Activated CD4-positive, alpha-beta T cell treated with anti-CD3 and anti-CD28 coated beads, Interleukin-2, amount 10 ng/mL, durations not matched to agents 7 days and 5 days (primary cell): ENCODE measurements at regions not wholly inside any gene's neighbourhood (a gene's known extent, or its start where the extent isn't known, plus 50 kb on each side); places are given as distances from the start of the nearest gene placed in this dataset.

Source experiments
- CTCF ChIA-PET: fragments of 350-600 bp; sonication (Branson Sonifier 250); formaldehyde crosslinking; loops from one replicate; lab custom pipeline; 2021; ENCODE audit warnings: antibody characterized with exemption; lab: Charles Lee
- POLR2A ChIA-PET: fragments of 350-600 bp; sonication (Branson Sonifier 250); formaldehyde crosslinking; loops from one replicate; lab custom pipeline; 2021; ENCODE audit warnings: antibody characterized with exemption; lab: Charles Lee
- DNase-seq: peaks from one replicate; pipeline ENCODE4 v3.0.0-alpha.2; 2020
- H3K27ac Mint-ChIP-seq: one replicate; pipeline ENCODE4 v1.8.0; 2021; ENCODE audit warnings: mild to moderate bottlenecking, moderate library complexity, mixed read lengths
- H3K27me3 Mint-ChIP-seq: one replicate; pipeline ENCODE4 v1.8.0; 2021; ENCODE audit warnings: mixed read lengths
- H3K36me3 Mint-ChIP-seq: one replicate; pipeline ENCODE4 v1.8.0; 2021; ENCODE audit warnings: low read depth, mixed read lengths
- H3K4me1 Mint-ChIP-seq: one replicate; pipeline ENCODE4 v1.8.0; 2021; ENCODE audit warnings: mixed read lengths
- H3K4me3 Mint-ChIP-seq: one replicate; pipeline ENCODE4 v1.8.0; 2021; ENCODE audit warnings: mild to moderate bottlenecking, moderate library complexity, mixed read lengths
- H3K9me3 Mint-ChIP-seq: one replicate; pipeline ENCODE4 v1.8.0; 2021; ENCODE audit warnings: mixed read lengths

- H3K4me1 Mint-ChIP-seq, result no peaks in the 10 kb centered on the region
- H3K27me3 Mint-ChIP-seq, result no peaks in the 10 kb centered on the region
- H3K9me3 Mint-ChIP-seq, result no peaks in the 10 kb centered on the region
- no peaks in the 10 kb centered on the region for H3K36me3 Mint-ChIP-seq
- no peak overlapping the region for H3K4me3 Mint-ChIP-seq
- DNase-seq, result no peak
- no peak overlapping the region for H3K27ac Mint-ChIP-seq
- CTCF ChIA-PET, result no interaction called here
- POLR2A ChIA-PET, result no interaction called here
Measured at GRCh38 chr3:147615035-147615434, 205.9 kb downstream of the ZIC1 start.

DNA sequence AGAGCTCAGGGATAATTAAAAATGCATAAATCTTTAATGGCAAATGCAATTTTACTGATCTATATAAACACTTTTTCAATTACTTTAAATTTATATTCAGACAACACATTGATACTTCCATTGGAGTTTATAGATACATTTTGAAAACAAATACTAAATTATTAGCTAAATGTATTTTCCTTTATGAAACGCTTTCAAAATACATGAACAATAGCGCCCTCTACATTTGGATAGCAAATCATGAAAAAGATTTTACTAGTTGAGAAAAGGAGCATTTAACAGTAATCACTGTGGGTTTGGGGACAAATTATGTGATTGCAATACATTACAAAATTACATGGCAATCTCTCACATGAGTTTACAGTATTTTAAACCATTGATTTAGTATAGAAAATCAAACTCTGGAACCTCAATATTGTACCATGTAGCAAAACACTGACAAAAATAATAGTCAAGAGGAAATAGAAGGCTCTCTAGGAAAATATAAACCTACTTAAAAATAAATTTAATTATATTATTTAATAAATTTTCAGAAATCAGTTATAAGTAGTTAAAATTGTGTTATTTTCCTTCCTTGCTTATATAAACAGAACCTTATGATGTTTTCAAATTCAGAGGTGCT, 207.9 kb downstream of the ZIC1 start:
- Mint-ChIP-seq H3K4me3 (no peak overlapping the region), H3K27me3 (no peaks in the 10 kb centered on the region), H3K4me1 (no peaks in the 10 kb centered on the region), H3K9me3 (no peaks in the 10 kb centered on the region), H3K36me3 (no peaks in the 10 kb centered on the region), H3K27ac (no peak overlapping the region)
- ChIA-PET CTCF (no interaction called here), POLR2A (no interaction called here)
- DNase-seq, result no peak

GRCh38 chr3:147618691-147619090, 209.5 kb downstream of the ZIC1 start:
- Mint-ChIP-seq H3K27ac (no peak overlapping the region), H3K4me3 (no peak overlapping the region), H3K9me3 (no peaks in the 10 kb centered on the region), H3K4me1 (no peaks in the 10 kb centered on the region), H3K27me3 (no peaks in the 10 kb centered on the region), H3K36me3 (no peaks in the 10 kb centered on the region)
- ChIA-PET POLR2A (no interaction called here), CTCF (no interaction called here)
- DNase-seq, result no peak

GRCh38 chr3:147619921-147620560, 210.9 kb downstream of the ZIC1 start:
- H3K36me3 Mint-ChIP-seq, result no peaks in the 10 kb centered on the region
- no peak overlapping the region for H3K27ac Mint-ChIP-seq
- no peaks in the 10 kb centered on the region for H3K4me1 Mint-ChIP-seq
- H3K9me3 Mint-ChIP-seq, result no peaks in the 10 kb centered on the region
- DNase-seq, result no peak
- ChIA-PET POLR2A (no interaction called here), CTCF (no interaction called here)
- no peak overlapping the region for H3K4me3 Mint-ChIP-seq
- H3K27me3 Mint-ChIP-seq, result no peaks in the 10 kb centered on the region

- no peak overlapping the region for H3K27ac Mint-ChIP-seq
- no peak for DNase-seq
- H3K4me1 Mint-ChIP-seq, result no peaks in the 10 kb centered on the region
- H3K27me3 Mint-ChIP-seq, result no peaks in the 10 kb centered on the region
- ChIA-PET POLR2A (no interaction called here), CTCF (no interaction called here)
- H3K4me3 Mint-ChIP-seq, result no peak overlapping the region
- no peaks in the 10 kb centered on the region for H3K9me3 Mint-ChIP-seq
- no peaks in the 10 kb centered on the region for H3K36me3 Mint-ChIP-seq
Measured at GRCh38 chr3:147620906-147621305, 211.7 kb downstream of the ZIC1 start.

DNA sequence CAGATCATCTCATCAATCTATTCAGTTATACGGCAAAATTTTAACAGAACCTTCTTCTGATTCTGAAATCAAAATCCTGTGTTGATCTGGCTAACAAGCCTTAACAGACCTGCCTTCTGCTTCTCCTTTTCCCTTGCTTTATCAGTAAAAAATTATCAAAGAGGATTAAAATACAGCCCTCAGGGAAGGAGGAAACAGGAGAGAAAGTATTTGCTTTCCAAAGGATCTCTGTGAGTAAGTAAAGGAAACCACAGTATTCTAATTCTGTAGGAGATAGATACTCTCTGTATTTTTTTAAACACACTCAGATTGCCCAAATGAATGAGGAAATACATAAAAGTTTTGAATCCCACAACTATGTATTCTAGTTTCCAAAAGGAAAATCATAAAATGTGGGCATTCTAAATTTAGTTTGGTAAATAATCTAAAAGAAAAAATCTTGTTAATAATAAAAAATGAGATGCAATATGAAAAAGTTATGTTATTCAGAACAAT, 221.8 kb downstream of the ZIC1 start:
- Mint-ChIP-seq H3K27ac (no peak overlapping the region), H3K4me3 (no peak overlapping the region), H3K27me3 (no peaks in the 10 kb centered on the region), H3K9me3 (no peaks in the 10 kb centered on the region), H3K36me3 (no peaks in the 10 kb centered on the region), H3K4me1 (no peaks in the 10 kb centered on the region)
- ChIA-PET CTCF (no interaction called here), POLR2A (no interaction called here)
- DNase-seq, result no peak

- no peak for DNase-seq
- CTCF ChIA-PET, result no interaction called here
- no peaks in the 10 kb centered on the region for H3K27me3 Mint-ChIP-seq
- no peaks in the 10 kb centered on the region for H3K4me1 Mint-ChIP-seq
- H3K9me3 Mint-ChIP-seq, result peaks cover 5% of the 10 kb centered on the region
- no peak overlapping the region for H3K4me3 Mint-ChIP-seq
- no peak overlapping the region for H3K27ac Mint-ChIP-seq
- no peaks in the 10 kb centered on the region for H3K36me3 Mint-ChIP-seq
- POLR2A ChIA-PET, result no interaction called here
Measured at GRCh38 chr3:147640781-147641180, 231.6 kb downstream of the ZIC1 start.

DNA sequence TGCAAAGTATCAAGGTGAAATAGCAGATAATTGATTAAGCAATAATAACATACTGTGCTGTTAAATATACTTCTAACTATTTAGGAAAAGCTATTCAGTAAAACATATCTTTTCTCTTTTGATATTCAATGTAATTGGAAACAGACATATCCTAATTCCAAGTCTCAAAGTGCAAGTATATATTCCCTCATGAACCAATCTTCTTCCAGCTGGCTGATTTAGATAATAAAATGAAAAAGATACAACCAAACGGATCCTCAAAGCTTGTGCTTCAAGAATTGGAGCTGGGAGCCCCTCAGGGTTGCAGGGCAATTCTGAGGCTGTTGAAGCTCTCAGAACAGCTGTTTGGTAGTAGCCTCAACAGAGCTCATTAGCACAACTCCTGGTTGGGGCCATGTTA, 236.6 kb downstream of the ZIC1 start:
- H3K27ac Mint-ChIP-seq, result no peak overlapping the region
- H3K9me3 Mint-ChIP-seq, result no peaks in the 10 kb centered on the region
- ChIA-PET CTCF (no interaction called here), POLR2A (no interaction called here)
- no peak overlapping the region for H3K4me3 Mint-ChIP-seq
- no peaks in the 10 kb centered on the region for H3K4me1 Mint-ChIP-seq
- DNase-seq, result no peak
- no peaks in the 10 kb centered on the region for H3K36me3 Mint-ChIP-seq
- no peaks in the 10 kb centered on the region for H3K27me3 Mint-ChIP-seq

GRCh38 chr3:147649475-147649874, 240.3 kb downstream of the ZIC1 start:
- POLR2A ChIA-PET, result no interaction called here
- no peak overlapping the region for H3K4me3 Mint-ChIP-seq

GRCh38 chr3:147651107-147651778, 242.1 kb downstream of the ZIC1 start:
- Mint-ChIP-seq H3K4me3 (no peak overlapping the region), H3K4me1 (no peaks in the 10 kb centered on the region), H3K36me3 (no peaks in the 10 kb centered on the region), H3K27ac (no peak overlapping the region), H3K27me3 (no peaks in the 10 kb centered on the region), H3K9me3 (no peaks in the 10 kb centered on the region)
- DNase-seq, result no peak
- ChIA-PET CTCF (no interaction called here), POLR2A (no interaction called here)

More at GRCh38 chr3:147649475-147649874, 240.3 kb downstream of the ZIC1 start:
- no peak for DNase-seq
- Mint-ChIP-seq H3K9me3 (no peaks in the 10 kb centered on the region), H3K4me1 (no peaks in the 10 kb centered on the region), H3K36me3 (no peaks in the 10 kb centered on the region), H3K27ac (no peak overlapping the region), H3K27me3 (no peaks in the 10 kb centered on the region)
- CTCF ChIA-PET, result no interaction called here

DNA sequence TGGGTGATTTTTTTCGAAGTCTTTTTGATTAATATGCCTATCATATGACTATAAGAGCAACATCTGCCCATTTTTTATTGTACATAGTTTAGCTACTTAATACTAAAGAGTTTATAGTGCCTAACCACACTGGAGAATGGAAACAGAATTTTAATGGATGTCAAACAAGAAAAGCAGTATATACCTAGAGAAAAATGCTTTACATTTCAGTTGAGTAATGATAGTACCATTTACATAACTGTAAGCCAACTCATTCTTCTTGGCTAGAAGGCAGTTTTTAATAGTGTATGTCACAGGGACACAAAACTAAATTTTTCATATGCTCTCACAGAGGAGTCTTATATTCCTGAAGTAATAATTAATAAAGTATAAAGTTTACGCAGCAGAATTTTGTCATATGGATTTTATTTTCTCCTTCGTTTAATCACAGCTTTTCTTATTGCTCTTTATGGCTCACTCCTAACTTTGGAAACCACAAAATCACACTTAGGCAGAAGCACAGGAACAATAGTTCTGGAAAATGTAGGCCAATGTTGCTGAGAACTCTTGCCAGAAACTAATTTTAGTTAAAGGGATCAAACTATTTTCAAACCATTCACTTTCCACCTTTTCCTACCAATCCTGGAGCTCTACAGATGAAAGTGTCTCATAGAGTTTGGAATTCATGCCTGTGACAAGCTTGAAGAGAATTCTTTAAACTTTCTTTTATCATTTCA, 243.6 kb downstream of the ZIC1 start:
- H3K36me3 Mint-ChIP-seq, result no peaks in the 10 kb centered on the region
- POLR2A ChIA-PET, result no interaction called here
- H3K27me3 Mint-ChIP-seq, result no peaks in the 10 kb centered on the region
- H3K4me3 Mint-ChIP-seq, result no peak overlapping the region
- H3K27ac Mint-ChIP-seq, result no peak overlapping the region
- no peaks in the 10 kb centered on the region for H3K9me3 Mint-ChIP-seq
- no peak for DNase-seq
- no peaks in the 10 kb centered on the region for H3K4me1 Mint-ChIP-seq
- CTCF ChIA-PET, result no interaction called here

DNA sequence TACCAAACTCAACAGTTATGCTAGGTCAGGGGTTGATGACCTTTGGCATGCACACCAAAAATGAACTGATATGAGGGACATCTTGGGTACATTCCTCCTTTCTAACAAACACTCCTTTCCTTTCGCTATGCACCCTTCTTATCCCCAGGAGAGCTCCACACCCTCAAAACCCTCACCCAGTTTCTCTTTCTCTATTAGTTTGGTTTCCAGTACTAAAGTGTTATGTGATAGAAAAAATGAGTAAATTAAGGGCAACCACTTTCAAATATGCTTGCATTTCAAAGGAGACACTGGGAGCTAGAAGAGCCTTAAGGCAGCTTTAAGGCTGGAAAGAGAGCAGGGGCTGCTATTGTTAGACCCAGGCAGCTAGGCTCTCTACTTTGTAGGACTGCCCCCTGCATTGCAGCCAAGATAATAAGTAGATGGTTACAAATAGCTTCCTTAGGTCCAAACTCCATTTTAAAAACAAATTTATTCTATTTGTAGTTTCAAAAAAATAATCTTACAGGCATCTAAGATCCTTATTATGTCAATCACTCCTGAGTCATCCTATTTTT, 244.3 kb downstream of the ZIC1 start:
- ChIA-PET POLR2A (no interaction called here), CTCF (no interaction called here)
- Mint-ChIP-seq H3K27ac (no peak overlapping the region), H3K4me3 (no peak overlapping the region), H3K9me3 (no peaks in the 10 kb centered on the region), H3K36me3 (no peaks in the 10 kb centered on the region), H3K27me3 (no peaks in the 10 kb centered on the region), H3K4me1 (no peaks in the 10 kb centered on the region)
- DNase-seq, result no peak

- POLR2A ChIA-PET, result no interaction called here
- no peak for DNase-seq
- no peak overlapping the region for H3K4me3 Mint-ChIP-seq
Measured at GRCh38 chr3:147654827-147655226, 245.7 kb downstream of the ZIC1 start.

More at GRCh38 chr3:147654827-147655226, 245.7 kb downstream of the ZIC1 start:
- no peaks in the 10 kb centered on the region for H3K27me3 Mint-ChIP-seq
- no peaks in the 10 kb centered on the region for H3K9me3 Mint-ChIP-seq
- CTCF ChIA-PET, result no interaction called here
- no peaks in the 10 kb centered on the region for H3K4me1 Mint-ChIP-seq
- H3K36me3 Mint-ChIP-seq, result no peaks in the 10 kb centered on the region
- no peak overlapping the region for H3K27ac Mint-ChIP-seq
